ENCODE measurements at regions not wholly inside any gene's neighbourhood (a gene's known extent, or its start where the extent isn't known, plus 50 kb on each side); places are given as distances from the start of the nearest gene placed in this dataset.

- TF ChIP-seq, protein P1, sequence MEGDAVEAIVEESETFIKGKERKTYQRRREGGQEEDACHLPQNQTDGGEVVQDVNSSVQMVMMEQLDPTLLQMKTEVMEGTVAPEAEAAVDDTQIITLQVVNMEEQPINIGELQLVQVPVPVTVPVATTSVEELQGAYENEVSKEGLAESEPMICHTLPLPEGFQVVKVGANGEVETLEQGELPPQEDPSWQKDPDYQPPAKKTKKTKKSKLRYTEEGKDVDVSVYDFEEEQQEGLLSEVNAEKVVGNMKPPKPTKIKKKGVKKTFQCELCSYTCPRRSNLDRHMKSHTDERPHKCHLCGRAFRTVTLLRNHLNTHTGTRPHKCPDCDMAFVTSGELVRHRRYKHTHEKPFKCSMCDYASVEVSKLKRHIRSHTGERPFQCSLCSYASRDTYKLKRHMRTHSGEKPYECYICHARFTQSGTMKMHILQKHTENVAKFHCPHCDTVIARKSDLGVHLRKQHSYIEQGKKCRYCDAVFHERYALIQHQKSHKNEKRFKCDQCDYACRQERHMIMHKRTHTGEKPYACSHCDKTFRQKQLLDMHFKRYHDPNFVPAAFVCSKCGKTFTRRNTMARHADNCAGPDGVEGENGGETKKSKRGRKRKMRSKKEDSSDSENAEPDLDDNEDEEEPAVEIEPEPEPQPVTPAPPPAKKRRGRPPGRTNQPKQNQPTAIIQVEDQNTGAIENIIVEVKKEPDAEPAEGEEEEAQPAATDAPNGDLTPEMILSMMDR (IDR thresholded peaks at IDR 0.05): no peak
- TF ChIP-seq POLR2A (IDR thresholded peaks at IDR 0.05): no peak
Measured at GRCh38 chr5:109917154-109917546, 227.4 kb downstream of the MAN2A1 start.
